HG03432 (cell line): ENCODE measurements at regions not wholly inside any gene's neighbourhood (a gene's known extent, or its start where the extent isn't known, plus 50 kb on each side); places are given as distances from the start of the nearest gene placed in this dataset.

Experiments
- ATAC-seq: cut with Tn5 transposase; IDR thresholded peaks from one replicate; pipeline ENCODE4 v1.9.1; 2021; ENCODE audit warnings: mild to moderate bottlenecking, moderate library complexity; ENCODE audit not compliant: unreplicated experiment

DNA sequence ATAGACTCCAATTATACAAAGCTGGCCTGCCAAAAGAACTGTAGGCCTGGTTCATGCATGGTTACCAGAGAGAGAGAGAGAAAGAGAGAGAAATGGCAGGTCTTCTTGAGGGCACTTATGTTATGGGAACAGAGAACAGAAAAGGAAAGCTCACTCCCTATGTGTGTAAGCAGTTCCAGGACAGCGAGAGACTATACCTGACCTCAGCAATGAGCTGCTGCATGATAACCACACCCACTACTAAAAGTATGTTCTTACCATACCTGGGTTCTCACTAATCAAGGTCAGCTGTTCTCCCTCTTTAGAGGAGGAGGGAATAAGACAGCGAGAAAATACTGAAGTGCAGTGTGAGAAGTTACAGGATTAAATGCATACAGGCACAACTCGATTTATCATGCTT, 583.3 kb downstream of the GBA3 start:
- no peak for ATAC-seq

DNA sequence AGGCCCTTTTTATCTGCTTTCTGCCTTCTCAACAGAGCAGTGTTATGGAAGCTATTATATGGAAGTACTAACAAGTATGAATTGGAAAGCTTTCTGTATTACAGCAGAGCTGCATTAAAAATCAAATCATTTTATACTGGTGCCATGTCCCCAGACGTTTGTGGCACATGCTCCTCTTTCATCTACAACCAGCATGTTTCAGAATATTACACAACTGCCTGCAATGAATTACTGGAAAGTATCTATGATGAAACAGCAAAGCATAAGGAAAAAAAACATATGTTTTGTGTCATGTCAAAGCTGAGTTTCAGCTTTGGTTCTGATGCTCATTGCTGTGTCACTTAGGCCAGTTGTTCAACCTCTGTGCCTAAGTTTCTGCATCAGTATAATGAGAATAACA, 576.8 kb downstream of the GBA3 start:
- no peak for ATAC-seq

DNA sequence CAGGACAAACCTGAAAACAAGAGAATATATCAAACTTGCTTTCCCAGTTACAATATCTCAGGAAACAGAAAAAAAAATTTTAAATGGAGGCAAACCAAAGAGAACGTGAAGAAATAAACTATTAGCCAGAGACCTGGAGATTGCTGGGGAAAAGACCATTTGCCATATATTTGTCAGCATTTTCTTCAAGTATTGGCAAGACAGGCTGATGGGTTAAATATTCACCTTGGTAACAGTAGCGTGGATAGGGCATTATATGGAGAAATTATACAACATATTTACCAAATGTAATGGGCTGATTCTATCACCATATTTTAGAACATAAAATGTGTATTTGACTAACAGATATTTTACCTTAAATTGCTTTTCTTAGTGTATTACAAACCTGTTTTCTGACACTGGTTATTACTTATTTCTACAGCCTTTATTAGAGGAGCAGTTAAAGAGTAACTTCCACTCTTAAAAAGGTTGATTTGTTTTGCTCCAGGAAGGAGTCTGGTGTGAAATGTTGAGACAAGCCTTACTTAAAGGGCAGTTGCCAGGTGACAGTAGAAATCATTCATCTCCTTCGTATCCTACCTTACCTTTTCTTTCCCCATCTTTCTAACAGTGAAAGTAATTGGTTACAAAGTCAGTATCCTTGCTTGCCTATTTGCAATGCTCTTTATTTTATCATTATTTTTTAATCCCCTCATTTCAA, 575.5 kb downstream of the GBA3 start:
- ATAC-seq, result no peak

GRCh38 chr4:23266401-23266800, 573.7 kb downstream of the GBA3 start:
- ATAC-seq, result no peak

DNA sequence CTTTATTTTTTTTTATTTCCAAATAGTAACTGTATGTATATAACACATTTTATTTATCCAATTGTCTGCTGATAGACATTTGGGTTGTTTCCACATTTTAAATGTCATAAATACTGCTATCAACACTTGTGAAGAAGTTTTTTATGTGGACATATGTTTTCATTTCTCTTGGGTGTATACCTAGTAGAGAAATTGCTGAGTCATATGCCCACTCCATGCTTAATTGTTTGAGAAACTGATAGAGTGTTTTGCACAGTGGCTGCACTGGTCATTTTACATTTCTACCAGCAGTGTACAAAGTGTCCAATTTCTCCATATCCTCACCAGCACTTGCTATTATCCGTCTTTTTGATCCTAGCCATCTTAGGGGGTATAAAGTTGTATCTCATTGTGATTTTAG, 567.8 kb downstream of the GBA3 start:
- no peak for ATAC-seq

DNA sequence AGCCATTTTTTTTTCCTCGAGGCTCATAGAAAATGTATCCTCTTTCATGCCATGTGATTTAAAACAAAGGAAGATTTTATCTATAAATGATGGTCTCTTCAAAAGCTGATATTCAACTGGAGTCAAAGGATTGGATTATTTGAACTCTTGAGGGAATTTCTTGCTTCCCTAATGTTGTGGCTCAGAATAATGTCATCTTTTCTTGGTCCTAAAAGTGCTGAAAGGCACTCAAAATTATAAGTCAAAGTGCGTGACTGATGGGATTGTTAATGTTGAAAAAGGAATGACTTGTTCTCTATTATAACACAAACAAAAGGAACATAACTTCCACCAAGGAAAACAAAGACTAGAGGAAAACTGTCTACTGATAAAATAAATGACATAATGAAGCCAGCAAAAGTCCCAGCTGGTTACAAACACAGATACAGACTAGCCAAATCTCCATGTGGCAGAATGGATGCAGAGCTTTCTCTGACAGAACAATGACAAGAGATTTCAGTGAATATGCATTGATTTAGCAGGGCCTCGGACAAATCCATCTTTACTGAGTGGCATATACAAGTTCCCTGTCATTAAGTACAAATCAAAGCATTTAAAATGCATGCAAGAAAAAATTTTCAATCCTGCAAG, 552.6 kb downstream of the GBA3 start:
- ATAC-seq, result no peak

DNA sequence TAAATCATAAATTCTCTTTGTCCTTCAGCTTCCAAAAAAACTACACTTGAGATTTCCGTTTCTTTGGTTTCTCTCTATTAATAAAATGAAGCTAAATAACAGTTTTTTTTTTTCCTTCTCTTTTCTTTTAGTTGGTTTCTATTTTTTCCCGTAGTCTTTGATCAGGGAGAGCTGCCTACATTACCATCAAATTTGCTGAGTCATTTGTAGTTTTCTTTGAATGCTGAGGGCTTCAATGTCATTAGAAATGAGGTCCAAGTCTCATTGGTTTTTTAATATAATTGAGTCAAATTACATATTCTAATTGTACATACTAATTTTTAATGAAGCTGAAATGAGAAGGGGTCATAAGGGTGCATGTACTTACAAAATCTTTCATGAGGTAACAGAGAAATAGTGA, 550.2 kb downstream of the GBA3 start:
- no peak for ATAC-seq

DNA sequence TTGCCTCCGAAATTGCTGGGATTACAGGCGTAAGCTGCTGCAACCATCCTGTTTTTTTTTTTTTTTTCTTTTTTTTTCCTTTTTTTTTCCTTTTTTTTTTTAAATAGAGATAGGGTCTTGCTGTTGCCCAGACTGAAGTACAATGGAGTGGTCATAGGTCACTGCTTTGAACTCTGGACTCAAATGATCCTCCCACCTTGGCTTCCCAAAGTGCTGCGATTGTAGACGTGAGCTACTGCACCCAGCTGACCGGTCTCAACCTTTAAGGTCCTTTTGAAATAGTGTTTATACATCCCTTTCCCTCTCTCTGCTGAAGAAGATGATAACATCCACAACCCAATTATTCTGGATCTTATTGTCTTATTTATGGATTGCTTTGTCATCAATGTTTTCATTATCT, 548.7 kb downstream of the GBA3 start:
- ATAC-seq, result no peak

GRCh38 chr4:23238848-23239247, 546.1 kb downstream of the GBA3 start:
- no peak for ATAC-seq

- no peak for ATAC-seq
Observed at GRCh38 chr4:23237771-23238170, 545.0 kb downstream of the GBA3 start.

- no peak for ATAC-seq
Observed at GRCh38 chr4:23235628-23236390, 543.1 kb downstream of the GBA3 start.

GRCh38 chr4:23234716-23235115, 542.0 kb downstream of the GBA3 start:
- no peak for ATAC-seq

DNA sequence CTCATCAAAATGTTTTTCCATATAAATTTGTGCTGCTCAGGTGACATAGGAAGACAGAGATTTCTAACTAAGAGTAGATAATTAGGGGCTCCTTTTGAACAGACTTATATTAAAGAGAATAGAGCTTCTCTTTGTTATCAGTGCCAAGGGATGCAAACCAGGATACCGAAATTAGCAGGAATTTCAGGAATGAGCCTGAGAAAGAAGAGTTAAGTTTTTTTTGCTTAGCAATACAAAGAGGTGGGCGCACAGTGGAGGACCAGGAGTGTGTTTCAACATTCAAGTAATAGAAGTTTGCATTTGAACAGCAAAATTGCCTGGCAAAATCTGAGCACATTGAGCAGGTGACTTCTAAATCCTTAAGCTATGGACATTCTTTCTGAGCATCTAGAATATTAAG, 541.3 kb downstream of the GBA3 start:
- ATAC-seq, result no peak

- ATAC-seq, result no peak
Observed at GRCh38 chr4:23233596-23233995, 540.9 kb downstream of the GBA3 start.

- ATAC-seq, result no peak
Observed at GRCh38 chr4:23232987-23233386, 540.2 kb downstream of the GBA3 start.

DNA sequence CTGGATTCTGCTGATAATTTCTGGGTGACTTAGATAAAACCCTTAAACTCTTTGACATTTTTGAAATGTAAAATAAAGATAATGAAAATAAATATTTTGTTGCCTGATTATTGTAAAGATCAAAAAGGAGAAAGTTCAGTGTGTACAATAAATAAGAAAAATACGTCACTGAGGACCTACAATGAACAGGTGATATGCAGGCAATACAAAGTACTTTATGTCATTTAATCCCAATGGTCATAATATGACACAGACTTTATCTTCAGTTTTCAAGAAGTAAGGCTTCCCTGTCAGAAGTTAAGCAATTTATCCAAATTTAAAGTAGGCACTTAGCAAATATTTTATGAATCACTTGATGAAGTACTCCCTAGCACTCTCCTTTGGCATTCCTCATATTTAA, 532.8 kb downstream of the GBA3 start:
- ATAC-seq, result no peak

GRCh38 chr4:23224684-23225420, 532.1 kb downstream of the GBA3 start:
- no peak for ATAC-seq

GRCh38 chr4:23220911-23221310, 528.2 kb downstream of the GBA3 start:
- ATAC-seq, result no peak

DNA sequence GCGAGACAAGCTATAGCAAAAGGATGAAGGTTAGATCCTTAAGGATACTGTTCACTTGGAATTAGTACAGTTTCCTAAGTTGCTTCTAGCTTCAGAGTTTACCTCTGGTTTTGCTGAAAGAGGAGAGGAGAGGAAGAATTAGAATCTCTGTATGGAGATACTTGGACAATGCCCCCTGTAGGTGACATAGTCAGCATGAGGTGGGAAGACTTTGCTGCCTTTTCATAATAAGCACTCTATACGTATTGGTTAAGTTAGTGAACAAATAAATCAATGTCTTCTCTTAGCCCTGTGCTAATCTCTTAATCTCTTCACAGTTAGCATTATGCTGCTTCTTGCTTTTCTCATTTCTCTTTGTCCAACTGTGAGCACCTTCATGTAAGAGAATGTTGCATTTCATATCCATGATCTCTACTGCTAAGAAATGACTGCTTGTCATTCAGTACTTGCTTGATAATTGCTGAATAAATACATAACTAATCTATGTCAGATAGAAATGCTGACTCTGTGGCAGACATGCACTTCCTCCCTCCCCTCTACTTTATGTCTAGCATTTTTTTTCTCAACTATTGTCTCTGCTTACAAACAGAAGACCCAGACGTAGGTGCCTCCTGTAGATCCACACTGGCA, 527.2 kb downstream of the GBA3 start:
- no peak for ATAC-seq

DNA sequence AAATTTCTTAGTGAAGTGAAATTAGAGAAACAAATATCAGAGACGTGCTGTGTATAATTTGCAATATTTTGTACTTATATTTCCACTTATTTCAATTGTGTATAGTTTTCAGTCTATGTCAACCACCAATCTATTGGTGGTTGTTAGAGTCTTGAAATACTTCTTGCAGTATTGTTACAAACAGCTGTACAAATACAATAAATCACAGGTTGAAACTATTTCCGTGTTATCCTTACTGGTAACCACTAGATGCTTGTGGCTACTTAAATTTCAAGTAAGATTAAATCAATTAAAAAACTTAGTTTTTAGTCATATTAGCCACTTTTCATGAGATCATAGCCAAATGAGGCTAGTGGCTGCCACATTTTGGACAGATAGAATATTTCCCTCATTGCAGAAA, 520.5 kb downstream of the GBA3 start:
- no peak for ATAC-seq

- no peak for ATAC-seq
Observed at GRCh38 chr4:23212558-23212957, 519.8 kb downstream of the GBA3 start.
